HG02981 (cell line): ENCODE measurements at regions not wholly inside any gene's neighbourhood (a gene's known extent, or its start where the extent isn't known, plus 50 kb on each side); places are given as distances from the start of the nearest gene placed in this dataset.

Source experiments
- ATAC-seq: cut with Tn5 transposase; IDR thresholded peaks from one replicate; pipeline ENCODE4 v1.9.1; 2021; ENCODE audit warnings: mild to moderate bottlenecking, moderate library complexity; ENCODE audit not compliant: unreplicated experiment

DNA sequence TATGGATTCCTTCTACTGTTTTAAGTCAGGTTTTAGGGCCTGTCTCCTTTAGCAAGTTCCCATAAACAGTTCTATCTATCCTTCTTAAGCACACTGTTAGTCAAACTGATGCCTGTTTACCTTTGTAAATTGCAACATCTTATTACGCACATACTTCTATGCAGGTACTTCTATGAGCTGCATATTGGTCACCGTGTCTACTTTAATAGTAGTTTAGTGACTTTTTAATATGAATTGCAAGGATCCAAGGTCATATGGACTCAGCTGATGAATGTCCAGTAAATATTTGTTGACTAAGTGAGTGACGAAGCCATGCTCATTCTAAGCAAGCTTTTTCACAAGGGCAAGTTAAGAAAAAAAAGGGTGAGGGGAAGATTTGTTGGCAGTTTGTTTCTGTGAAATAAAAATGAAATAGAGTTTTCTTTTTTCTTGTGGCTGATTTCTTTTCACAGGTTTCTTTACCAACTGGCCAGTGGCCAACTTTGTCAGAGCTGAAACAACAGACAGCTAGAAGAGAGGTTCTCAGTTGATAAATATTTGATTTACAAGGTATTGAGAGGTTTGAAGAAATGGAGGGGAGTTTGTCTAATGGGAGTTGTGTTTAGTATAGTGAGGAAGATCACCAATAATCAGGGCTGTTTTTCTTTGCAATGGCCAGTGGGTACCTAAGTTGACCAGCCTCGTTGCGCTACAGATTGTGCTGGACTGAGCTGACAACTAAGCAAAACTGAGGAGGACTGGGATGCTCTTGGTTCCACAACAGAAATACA is 141.1 kb downstream of the SLC15A5 start:
- no peak for ATAC-seq

DNA sequence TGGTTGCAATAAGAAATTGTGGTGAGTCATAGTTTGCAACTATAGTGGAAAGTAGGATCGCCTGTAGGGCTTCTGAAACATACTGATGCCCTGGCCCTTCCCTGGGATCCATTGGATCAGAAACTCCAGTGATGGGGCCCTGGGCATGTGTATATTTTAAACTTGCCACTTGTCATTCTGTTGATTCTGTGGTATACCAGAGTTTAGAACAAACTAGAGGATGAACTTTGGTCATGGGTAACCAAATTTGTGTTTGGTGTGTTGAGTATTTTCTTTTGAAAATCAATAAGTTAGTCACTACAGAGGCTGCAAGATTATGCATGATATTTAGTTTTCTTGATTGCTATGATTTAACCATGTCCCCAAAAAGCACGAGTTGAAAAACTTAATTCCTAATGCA is 142.2 kb downstream of the SLC15A5 start:
- no peak for ATAC-seq

DNA sequence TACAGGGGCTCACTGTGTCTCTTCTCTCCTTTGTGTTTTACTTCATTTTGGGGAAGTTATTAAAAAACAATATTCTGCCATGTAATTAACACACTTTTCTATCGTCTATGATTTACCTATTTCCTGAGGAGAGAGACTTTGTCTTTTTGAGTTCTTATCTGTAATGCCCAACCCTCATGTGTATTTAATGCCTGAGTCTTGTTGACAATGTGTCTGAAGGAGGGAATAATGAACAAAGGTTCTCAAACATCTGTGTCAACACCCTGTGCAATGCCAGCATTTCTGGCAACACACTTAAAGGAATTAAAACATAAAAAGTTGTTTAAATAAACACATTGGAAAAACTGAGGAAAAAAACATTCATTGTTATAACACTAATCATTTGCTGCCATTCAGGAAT is 147.1 kb downstream of the SLC15A5 start:
- no peak for ATAC-seq

DNA sequence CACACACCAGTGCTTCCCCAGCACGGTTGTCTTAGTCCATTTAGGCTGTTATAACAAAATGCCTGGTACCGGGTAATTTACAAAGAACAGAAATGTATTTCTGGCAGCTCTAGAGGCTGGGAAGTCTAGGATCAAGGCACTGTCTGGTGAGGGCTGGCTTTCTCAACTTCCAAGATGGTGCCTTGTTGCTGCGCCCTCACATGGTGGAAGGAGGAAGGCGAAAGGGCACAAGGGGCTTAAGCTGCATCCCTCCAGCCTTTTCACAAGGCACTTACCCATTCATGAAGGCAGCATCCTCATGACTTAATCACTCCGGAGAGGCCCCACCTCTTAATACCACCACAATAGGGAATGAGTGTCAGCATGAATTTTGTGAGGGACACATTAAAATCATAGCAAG is 155.5 kb downstream of the SLC15A5 start:
- ATAC-seq, result no peak

DNA sequence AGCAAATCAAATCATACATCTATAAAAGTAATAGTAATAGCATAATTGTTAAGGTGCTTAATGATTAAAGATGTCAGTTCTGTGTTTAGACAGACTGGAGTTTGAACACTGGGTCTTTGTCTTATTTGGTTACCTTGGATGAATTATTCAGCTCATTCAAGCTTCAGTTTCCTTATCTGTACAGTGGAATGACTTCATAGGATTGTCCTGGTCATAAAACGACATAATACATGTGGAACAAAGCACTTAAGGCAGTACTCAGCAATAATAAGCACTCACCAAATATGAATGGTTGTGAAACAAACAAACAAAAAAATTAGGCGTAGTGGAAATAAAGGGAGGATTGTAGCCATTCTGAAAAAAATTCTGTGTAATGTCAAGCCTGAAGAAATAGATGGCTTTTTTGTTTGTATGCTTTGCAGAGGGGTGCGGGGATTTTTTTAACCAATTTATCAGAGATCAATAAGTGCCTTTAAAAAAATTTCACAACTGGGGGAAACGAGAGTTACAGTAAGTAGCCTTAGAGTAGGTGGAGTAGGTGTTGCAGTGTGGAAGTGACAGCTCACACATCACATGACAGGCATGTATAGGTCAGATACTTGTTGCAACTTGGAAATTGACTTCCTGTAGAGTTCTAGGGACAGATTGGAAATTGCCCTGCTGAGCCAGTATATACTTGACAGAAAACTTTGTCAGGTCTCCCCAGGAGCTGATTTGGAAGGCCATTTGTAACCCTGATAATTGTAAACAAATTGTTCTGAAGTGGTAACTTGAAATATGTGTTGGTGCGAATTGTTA is 157.7 kb downstream of the SLC15A5 start:
- no peak for ATAC-seq

DNA sequence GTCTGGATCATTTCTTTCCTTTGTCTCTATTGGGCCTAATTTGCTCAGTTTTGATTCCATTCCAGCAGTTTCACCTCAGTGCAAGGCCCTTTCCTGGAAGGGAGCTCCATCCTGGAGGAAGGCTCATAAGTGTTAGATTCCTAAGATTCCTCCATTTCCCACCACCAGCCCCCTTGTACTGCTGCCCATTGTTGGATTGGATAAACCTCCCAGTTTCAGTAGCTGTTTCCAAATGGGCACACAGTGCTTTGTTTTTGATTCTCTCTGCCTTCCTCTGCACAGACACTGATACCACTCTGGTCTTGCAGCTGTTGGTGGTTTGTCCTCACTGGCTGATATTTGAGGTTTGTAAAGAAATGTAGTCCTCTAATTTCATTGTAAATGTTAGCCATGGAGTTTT is 158.9 kb downstream of the SLC15A5 start:
- ATAC-seq, result no peak

DNA sequence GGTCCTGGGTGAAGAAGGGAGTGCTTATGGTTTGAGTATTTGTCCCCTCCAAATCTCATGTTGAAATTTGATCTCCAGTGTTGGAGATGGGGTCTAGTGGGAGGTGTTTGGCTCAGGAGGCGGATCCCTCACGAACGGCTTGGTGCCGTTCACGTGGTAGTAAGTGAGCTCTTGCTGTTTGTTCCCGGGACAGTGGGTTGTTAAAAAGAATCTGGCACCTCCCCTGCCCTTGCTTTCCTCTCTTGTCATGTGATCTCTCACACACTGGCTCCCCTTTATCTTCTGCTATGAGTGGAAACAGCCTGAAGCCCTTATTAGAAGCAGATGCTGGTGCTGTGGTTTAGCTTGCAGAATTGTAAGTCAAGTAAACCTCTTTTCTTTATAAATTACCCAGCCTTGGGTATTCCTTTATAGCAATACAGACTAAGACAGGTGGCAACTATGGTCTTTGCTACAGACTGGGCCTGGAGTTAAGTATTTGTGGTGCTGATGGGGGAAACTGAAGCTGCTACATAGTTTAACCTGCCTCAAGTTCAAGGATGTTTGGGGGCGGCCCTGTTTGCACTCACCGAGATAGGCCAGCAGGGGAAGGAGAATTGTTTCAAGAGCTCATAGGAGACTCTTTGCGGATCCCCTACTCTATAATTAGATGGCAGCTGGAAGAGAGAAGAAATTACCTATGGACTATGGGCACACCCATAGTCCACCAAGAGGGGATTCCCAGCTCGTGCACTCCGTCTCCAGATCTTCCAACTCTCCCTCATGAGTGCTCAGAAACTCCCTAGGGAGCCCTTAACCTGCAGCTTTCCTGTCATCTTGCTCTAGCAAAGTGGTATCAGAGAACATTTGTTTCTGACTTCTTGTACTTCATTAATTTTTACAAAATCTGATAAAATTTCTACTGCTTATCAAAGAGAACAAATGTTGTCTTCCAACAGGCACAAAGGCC is 164.6 kb downstream of the SLC15A5 start:
- no peak for ATAC-seq

DNA sequence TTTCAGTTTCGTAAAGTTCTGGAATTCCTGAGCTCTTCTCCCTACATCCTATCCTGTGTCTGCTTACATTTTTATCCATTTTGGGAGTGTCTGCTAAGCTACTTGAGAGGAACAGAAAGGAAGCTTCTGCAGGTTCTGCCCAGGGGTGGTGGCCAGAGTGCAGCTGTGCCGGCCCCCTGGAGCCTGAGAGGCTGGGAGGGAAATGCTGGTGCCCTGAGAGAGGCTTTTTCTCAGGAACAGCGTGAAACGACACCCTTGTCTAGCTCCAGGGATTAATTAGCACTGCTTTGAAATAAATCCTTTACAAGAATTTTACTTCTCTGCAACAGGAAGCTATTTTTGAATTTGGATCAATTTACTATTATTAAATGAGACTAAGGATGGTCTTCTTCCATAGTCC is 165.4 kb downstream of the SLC15A5 start:
- no peak for ATAC-seq

DNA sequence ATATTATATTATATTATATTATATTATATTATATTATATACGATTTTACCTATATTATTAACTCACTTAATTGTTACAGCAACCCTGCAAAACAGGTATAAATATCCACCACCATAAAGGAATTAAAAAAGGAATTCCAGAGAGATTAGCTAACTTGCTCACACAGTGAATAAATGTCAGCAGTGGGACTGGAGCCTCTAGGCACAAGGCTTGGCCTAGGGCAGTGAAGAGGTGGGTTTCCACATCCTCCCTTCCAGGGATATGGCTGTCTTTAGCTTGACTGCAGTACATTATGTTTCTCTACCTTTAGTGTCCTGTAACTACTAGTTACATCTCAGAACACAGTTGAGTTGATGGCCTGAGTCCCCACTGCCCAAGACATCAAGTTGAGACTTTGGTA is 166.9 kb downstream of the SLC15A5 start:
- ATAC-seq, result no peak

DNA sequence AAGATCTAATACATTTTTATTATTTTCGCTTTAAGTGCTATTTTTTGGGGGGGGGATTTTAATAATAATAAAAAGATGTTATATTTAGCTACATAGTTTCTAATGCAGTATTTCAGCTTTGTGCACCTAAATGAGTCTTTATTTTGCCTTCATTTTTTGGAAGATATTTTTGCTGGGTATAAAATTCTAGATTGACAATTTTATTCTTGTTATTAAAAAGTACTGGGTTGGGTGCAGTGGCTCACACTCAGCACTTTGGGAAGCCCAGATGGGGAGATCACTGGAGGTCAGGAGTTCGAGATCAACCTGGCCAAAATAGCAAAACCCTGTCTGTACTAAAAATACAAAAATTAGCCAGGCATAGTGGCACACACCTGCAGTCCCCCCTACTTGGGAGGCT is 173.6 kb downstream of the SLC15A5 start:
- no peak for ATAC-seq

DNA sequence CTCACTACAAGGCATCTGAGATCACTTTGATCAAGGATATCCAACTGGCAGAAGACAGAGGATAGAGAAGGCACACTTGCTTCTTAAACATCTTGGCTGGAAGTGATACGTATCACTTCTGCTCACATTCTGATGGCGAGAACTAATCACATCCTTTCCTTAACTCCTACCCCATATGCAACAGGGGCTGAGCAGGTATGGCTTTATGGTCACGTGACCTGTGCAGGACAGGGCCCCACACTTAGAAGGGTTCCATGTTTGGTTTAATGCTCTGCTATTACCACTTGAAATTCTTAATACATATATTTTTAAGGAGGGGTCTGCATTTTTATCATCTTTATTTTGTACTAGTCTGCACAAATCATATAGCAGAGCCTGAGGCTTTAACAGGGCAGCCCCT is 177.3 kb downstream of the SLC15A5 start:
- ATAC-seq, result no peak

DNA sequence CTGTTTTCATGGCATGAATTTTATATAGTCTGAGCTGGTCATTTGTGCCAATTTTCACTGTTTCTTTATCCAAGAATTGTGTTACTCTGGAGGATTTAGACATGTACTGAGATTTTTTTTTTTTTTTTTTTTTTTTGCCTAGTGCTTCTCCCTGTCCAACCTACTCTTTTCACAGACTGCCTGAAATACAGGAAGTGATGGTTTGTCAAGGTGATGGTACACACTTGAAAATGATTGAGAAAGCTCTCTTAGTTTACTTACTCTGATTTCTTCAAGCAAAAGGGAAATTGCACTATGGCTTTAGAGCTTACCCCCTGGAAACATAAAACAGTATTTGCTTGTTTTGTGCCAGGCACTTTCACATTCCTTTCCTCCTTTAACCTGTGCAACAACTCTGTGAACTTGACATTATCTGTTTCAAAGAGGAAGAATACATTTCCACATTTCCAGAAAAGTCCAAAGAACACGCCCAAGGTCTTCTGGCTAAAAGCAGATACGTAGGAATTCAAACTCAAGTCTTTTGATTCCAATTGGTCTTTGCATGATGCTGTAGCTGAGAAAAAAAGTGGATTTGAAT is 181.1 kb downstream of the SLC15A5 start:
- ATAC-seq, result no peak

DNA sequence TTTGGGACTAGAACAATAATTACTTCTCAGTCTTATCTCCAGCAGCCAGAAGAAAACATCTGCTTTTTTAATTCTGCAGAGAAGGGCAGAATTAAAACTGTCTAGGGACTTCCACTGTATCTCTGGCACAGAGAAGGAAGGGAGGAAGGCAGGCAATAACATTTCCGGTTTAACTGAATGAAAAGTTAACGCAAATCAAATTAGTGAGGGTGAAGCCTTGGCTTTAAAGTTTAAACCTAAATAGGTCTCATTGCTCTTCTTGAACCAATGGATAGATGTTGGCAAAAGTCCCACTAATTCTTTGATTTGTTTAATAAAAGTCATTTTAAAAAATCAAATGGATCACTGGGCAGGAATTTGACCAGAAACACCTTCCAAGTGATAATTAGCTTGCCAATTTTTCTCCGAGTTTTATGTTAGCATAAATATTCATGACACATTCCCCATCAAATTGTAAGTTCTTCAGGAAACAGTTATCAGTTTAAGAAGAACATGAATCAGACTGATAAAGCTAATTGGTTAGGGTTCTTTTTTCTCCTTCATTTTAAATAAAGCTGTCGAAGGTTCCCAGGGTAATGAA is 181.9 kb downstream of the SLC15A5 start:
- no peak for ATAC-seq

DNA sequence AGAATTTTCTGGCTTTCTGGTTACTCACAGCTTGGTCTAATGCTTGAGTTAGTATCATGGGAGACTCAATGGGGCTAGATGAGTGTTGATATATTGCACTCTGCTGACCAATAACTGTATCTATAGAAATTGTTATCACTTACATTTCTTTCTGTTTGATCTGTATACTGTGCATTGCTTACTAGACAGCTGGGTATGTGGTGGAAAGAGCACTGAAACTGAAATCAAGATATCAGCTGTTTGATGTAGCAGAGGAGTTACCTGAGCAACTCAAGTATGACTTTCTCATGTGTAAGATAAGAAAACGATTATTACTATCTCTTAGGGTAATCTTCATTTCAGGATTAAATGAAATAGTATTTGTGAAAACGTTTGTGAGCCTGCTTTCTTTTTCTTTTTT is 183.0 kb downstream of the SLC15A5 start:
- ATAC-seq, result peak; percentile 76

DNA sequence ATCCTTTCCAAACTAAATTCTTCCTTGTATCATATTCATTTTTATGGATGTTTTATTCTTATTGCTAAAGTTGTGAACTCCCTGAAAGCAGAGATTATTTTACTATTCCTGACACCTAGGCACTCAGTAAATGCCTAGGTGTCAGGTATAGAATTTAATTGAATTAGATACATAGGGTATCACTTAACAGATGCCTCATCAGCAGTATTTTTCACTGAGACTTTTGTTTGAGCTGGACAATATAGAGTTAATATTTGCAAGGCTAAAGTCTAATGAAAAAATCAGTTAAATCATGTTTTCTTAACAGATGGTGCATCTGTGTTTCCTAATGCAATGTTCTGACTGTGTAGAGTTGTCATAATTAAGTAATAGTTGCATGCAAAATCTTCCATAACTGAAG is 182.7 kb downstream of the DERA start:
- ATAC-seq, result no peak

DNA sequence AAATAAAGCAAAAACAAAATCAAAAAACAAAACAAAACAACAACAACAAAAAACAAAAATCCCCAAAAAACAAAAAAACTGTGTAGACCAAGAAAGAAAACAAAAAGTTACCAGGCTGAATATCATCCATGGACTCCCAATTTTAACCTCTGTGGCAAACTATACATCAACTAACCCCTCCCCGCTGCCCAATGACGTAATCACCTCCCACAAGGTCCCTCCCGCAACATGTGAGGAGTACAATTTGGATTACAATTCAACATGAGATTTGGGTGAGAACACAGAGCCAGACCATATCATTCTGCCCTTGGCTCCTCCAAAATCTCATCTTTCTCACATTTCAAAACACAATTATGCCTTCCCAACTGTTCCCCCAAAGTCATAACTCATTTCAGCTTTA is 179.8 kb downstream of the DERA start:
- ATAC-seq, result no peak

DNA sequence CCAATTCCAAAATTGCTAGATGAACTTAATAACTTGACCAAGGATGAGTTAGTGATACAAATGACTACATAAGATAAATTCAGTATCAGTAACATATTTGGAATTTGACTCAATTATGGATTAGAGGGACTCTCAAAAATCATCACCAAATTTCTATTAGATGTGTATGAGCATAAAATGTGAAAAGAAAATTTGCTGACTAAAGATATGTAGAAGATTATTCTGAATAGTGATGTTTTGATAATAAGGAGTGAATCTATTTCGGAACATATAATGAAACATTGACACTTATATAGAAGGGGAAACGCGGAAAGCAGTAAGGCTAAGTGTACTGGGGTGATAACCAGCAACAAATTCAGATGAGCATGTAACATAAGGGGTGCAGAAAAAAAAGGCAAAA is 177.3 kb downstream of the DERA start:
- ATAC-seq, result no peak
